H9 (cell line): ENCODE measurements at regions not wholly inside any gene's neighbourhood (a gene's known extent, or its start where the extent isn't known, plus 50 kb on each side); places are given as distances from the start of the nearest gene placed in this dataset.

Source experiments
- DNase-seq: peaks from one replicate; pipeline ENCODE4 v3.0.0-alpha.2; 2017
- H2AFZ ChIP-seq: one replicate; pipeline ENCODE4 v1.6.1; 2013; ENCODE audit warnings: mild to moderate bottlenecking, low read length, control low read depth, moderate library complexity
- H2AK5ac ChIP-seq: 2 replicates; pipeline ENCODE4 v1.6.1; 2013; ENCODE audit warnings: low read length, control low read depth, mixed read lengths; ENCODE audit not compliant: insufficient read length
- H2BK120ac ChIP-seq: one replicate; pipeline ENCODE4 v1.6.1; 2013; ENCODE audit warnings: low read depth, mild to moderate bottlenecking, low read length, control low read depth, inconsistent platforms; ENCODE audit not compliant: poor library complexity, severe bottlenecking
- H2BK12ac ChIP-seq: 2 replicates; pipeline ENCODE4 v1.6.1; 2013; ENCODE audit warnings: low read length, control low read depth, mixed read lengths, low read depth; ENCODE audit not compliant: insufficient read length
- H2BK15ac ChIP-seq: 2 replicates; pipeline ENCODE4 v1.6.1; 2013; ENCODE audit warnings: low read depth, low read length, control low read depth
- H2BK20ac ChIP-seq: one replicate; pipeline ENCODE4 v1.6.1; 2013; ENCODE audit warnings: low read depth, mild to moderate bottlenecking, low read length, control low read depth, inconsistent platforms; ENCODE audit not compliant: poor library complexity, severe bottlenecking
- H2BK5ac ChIP-seq: 2 replicates; pipeline ENCODE4 v1.6.1; 2013; ENCODE audit warnings: low read length, control low read depth, mixed read lengths; ENCODE audit not compliant: insufficient read length
- H3K14ac ChIP-seq: 2 replicates; pipeline ENCODE4 v1.6.1; 2013; ENCODE audit warnings: low read length, control low read depth; ENCODE audit not compliant: insufficient read depth
- H3K18ac ChIP-seq: 2 replicates; pipeline ENCODE4 v1.6.1; 2013; ENCODE audit warnings: low read depth, mild to moderate bottlenecking, mixed read lengths, low read length, control low read depth; ENCODE audit not compliant: insufficient read length
- H3K23ac ChIP-seq: 2 replicates; pipeline ENCODE4 v1.6.1; 2013; ENCODE audit warnings: low read length, control low read depth, mixed read lengths, low read depth; ENCODE audit not compliant: insufficient read length
- H3K23me2 ChIP-seq: 2 replicates; pipeline ENCODE4 v1.6.1; 2013; ENCODE audit warnings: low read depth, mild to moderate bottlenecking, mixed read lengths, low read length, control low read depth; ENCODE audit not compliant: insufficient read length, poor library complexity, severe bottlenecking
- H3K27ac ChIP-seq: 2 replicates; pipeline ENCODE4 v1.5.1; 2013; ENCODE audit warnings: low read length, control low read depth, mixed read lengths, low read depth; ENCODE audit not compliant: insufficient read length
- H3K27me3 ChIP-seq: 2 replicates; pipeline ENCODE4 v1.6.1; 2013; ENCODE audit warnings: low read length, control low read depth, inconsistent platforms; ENCODE audit not compliant: insufficient read depth
- H3K4ac ChIP-seq: 2 replicates; pipeline ENCODE4 v1.6.1; 2013; ENCODE audit warnings: low read depth, mild to moderate bottlenecking, control low read depth, inconsistent platforms, low read length, moderate library complexity
- H3K4me1 ChIP-seq: 2 replicates; pipeline ENCODE4 v1.6.1; 2013; ENCODE audit warnings: low read length, control low read depth, inconsistent platforms; ENCODE audit not compliant: insufficient read depth
- H3K4me2 ChIP-seq: 2 replicates; pipeline ENCODE4 v1.6.1; 2013; ENCODE audit warnings: low read length, control low read depth, mixed read lengths; ENCODE audit not compliant: insufficient read length, insufficient read depth
- H3K56ac ChIP-seq: 2 replicates; pipeline ENCODE4 v1.6.1; 2013; ENCODE audit warnings: low read depth, mild to moderate bottlenecking, mixed read lengths, low read length, control low read depth; ENCODE audit not compliant: insufficient read length
- H3K79me1 ChIP-seq: 2 replicates; pipeline ENCODE4 v1.6.1; 2013; ENCODE audit warnings: low read depth, mild to moderate bottlenecking, moderate library complexity, low read length, control low read depth, inconsistent platforms; ENCODE audit not compliant: insufficient read depth, poor library complexity, severe bottlenecking
- H3K79me2 ChIP-seq: 2 replicates; pipeline ENCODE4 v1.6.1; 2013; ENCODE audit warnings: low read length, control low read depth, inconsistent platforms; ENCODE audit not compliant: insufficient read depth
- H3K9ac ChIP-seq: 2 replicates; pipeline ENCODE4 v1.6.1; 2013; ENCODE audit warnings: low read length, control low read depth, mixed read lengths; ENCODE audit not compliant: insufficient read length; ENCODE audit errors: extremely low read depth
- H3K9me3 ChIP-seq: one replicate; pipeline ENCODE4 v1.6.1; 2013; ENCODE audit warnings: low read depth, low read length, inconsistent platforms; ENCODE audit not compliant: control insufficient read depth
- H3T11ph ChIP-seq: one replicate; pipeline ENCODE4 v1.6.1; 2013; ENCODE audit warnings: mild to moderate bottlenecking, low read length, control low read depth, inconsistent platforms
- H4K20me1 ChIP-seq: one replicate; pipeline ENCODE4 v1.6.1; 2013; ENCODE audit not compliant: control insufficient read depth, insufficient read length, insufficient read depth
- H4K5ac ChIP-seq: 2 replicates; pipeline ENCODE4 v1.6.1; 2013; ENCODE audit warnings: low read depth, mild to moderate bottlenecking, mixed read lengths, low read length, control low read depth; ENCODE audit not compliant: insufficient read length
- H4K8ac ChIP-seq: replicated peaks from 2 replicates; pipeline ENCODE4 v1.6.1; 2013; ENCODE audit warnings: low read length, control low read depth, mixed read lengths, low read depth; ENCODE audit not compliant: insufficient read length
- H4K91ac ChIP-seq: 2 replicates; pipeline ENCODE4 v1.6.1; 2013; ENCODE audit warnings: low read depth, mild to moderate bottlenecking, moderate library complexity, mixed read lengths, low read length, control low read depth; ENCODE audit not compliant: insufficient read length
- H3K27ac Mint-ChIP-seq, 3 experiments: 2 replicates in 2 of 3; 3 replicates in 1 of 3; pipeline ENCODE4 v1.8.0; 2020 to 2021; ENCODE audit warnings: mixed read lengths in 3 of 3, mild to moderate bottlenecking in 1 of 3, moderate library complexity in 1 of 3
- H3K27me3 Mint-ChIP-seq: 2 replicates; pipeline ENCODE4 v1.8.0; 2021; ENCODE audit warnings: low read depth, mild to moderate bottlenecking, moderate library complexity, mixed read lengths
- H3K36me3 Mint-ChIP-seq, 3 experiments: 2 replicates in 2 of 3; 3 replicates in 1 of 3; pipeline ENCODE4 v1.8.0; 2020 to 2021; ENCODE audit warnings: low read depth in 3 of 3, mixed read lengths in 3 of 3; ENCODE audit not compliant: insufficient read depth in 1 of 3
- H3K4me1 Mint-ChIP-seq, 2 experiments: 2 replicates each; pipeline ENCODE4 v1.8.0; 2020; ENCODE audit warnings: mixed read lengths in 2 of 2
- H3K4me3 Mint-ChIP-seq, 2 experiments: 2 replicates in 1 of 2; 3 replicates in 1 of 2; pipeline ENCODE4 v1.8.0; 2020 to 2021; ENCODE audit warnings: mild to moderate bottlenecking in 2 of 2, mixed read lengths in 2 of 2, moderate library complexity in 1 of 2
- H3K9me3 Mint-ChIP-seq, 2 experiments: 2 replicates in 1 of 2; 3 replicates in 1 of 2; pipeline ENCODE4 v1.8.0; 2020; ENCODE audit warnings: mild to moderate bottlenecking in 2 of 2, mixed read lengths in 2 of 2, moderate library complexity in 1 of 2
- TF ChIP-seq, protein P1 (sequence below): fragments of 200-600 bp; sonication (generic); conservative IDR thresholded peaks from 3 replicates; pipeline ENCODE4 v1.8.0; 2021; ENCODE audit warnings: antibody characterized with exemption, mild to moderate bottlenecking

DNA sequence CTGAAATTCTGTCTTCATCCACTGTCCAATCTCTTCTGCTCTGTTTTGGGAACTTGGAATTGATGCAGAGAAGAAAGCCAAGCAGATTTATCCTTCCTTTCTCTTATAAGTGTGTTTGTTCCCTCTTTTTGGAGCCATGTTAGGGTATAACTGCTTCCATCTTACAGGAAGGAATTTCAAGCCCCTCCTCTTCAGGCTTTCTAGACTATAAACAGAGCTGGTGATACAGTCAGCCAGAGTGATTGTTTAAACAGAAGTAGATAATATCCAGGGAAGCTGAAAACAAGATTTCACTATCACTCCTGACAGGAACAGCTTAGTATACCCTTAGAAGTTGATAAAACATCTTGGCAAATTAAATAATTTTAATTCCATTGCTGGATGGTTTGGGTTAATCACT lies 102.1 kb upstream of the DMRT1 start:
- no peak overlapping the region for H3K4me3 Mint-ChIP-seq
- H2AFZ ChIP-seq, result no peak overlapping the region
- H3K4me2 ChIP-seq, result no peak overlapping the region
- no peak overlapping the region for H2BK5ac ChIP-seq
- no peak overlapping the region for H3K56ac ChIP-seq
- H3K9me3 Mint-ChIP-seq, result no peaks in the 10 kb centered on the region
- no peaks in the 10 kb centered on the region for H3K79me2 ChIP-seq
- H3K14ac ChIP-seq, result no peak overlapping the region
- H3K79me1 ChIP-seq, result no peaks in the 10 kb centered on the region
- no peaks in the 10 kb centered on the region for H3K27me3 Mint-ChIP-seq
- no peak overlapping the region for H3K27ac Mint-ChIP-seq
- H3K4me1 Mint-ChIP-seq, result peaks cover 13% of the 10 kb centered on the region in 2 experiments
- H4K20me1 ChIP-seq, result peaks cover 2% of the 10 kb centered on the region
- H2AK5ac ChIP-seq, result no peak overlapping the region
- no peak overlapping the region for H4K5ac ChIP-seq
- no peaks in the 10 kb centered on the region for H3K4me1 ChIP-seq
- no peak overlapping the region for H4K8ac ChIP-seq
- no peak overlapping the region for H2BK20ac ChIP-seq
- H3K23ac ChIP-seq, result no peak overlapping the region
- TF ChIP-seq, protein P1, sequence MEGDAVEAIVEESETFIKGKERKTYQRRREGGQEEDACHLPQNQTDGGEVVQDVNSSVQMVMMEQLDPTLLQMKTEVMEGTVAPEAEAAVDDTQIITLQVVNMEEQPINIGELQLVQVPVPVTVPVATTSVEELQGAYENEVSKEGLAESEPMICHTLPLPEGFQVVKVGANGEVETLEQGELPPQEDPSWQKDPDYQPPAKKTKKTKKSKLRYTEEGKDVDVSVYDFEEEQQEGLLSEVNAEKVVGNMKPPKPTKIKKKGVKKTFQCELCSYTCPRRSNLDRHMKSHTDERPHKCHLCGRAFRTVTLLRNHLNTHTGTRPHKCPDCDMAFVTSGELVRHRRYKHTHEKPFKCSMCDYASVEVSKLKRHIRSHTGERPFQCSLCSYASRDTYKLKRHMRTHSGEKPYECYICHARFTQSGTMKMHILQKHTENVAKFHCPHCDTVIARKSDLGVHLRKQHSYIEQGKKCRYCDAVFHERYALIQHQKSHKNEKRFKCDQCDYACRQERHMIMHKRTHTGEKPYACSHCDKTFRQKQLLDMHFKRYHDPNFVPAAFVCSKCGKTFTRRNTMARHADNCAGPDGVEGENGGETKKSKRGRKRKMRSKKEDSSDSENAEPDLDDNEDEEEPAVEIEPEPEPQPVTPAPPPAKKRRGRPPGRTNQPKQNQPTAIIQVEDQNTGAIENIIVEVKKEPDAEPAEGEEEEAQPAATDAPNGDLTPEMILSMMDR, result no peak
- no peak overlapping the region for H3K18ac ChIP-seq
- no peak overlapping the region for H2BK15ac ChIP-seq
- H2BK120ac ChIP-seq, result no peak overlapping the region
- H3K23me2 ChIP-seq, result no peaks in the 10 kb centered on the region
- H3K9ac ChIP-seq, result no peak overlapping the region
- no peaks in the 10 kb centered on the region for H3K9me3 ChIP-seq
- H4K91ac ChIP-seq, result no peak overlapping the region
- no peak overlapping the region for H2BK12ac ChIP-seq
- no peak overlapping the region for H3K27ac ChIP-seq
- no peak for DNase-seq
- no peaks in the 10 kb centered on the region for H3K27me3 ChIP-seq
- no peak overlapping the region for H3T11ph ChIP-seq
- H3K4ac ChIP-seq, result no peak overlapping the region
- H3K36me3 Mint-ChIP-seq, result peaks cover 24 to 63% (median 31%) of the 10 kb centered on the region in 3 experiments; a peak in 6 of 7 replicates
